Heart left ventricle (tissue), 13 donors: ENCODE measurements at regions not wholly inside any gene's neighbourhood (a gene's known extent, or its start where the extent isn't known, plus 50 kb on each side); places are given as distances from the start of the nearest gene placed in this dataset.

ENCODE experiments used
- POLR2A ChIP-seq, 2 donors: fragments of 450-650 bp; IDR thresholded peaks; one replicate each; pipeline ENCODE4 v1.6.1; 2017; ENCODE audit warnings: antibody characterized with exemption in 2 of 2, mild to moderate bottlenecking in 2 of 2, moderate library complexity in 2 of 2
- TF ChIP-seq, protein P1 (sequence below), 12 donors: fragments of 200-600 bp; sonication (generic) in 4 of 12; IDR thresholded peaks; one replicate each; pipeline versions ENCODE4 v1.5.0 to v1.8.0; 2018 to 2022; ENCODE audit warnings: antibody characterized with exemption in 12 of 12, mild to moderate bottlenecking in 5 of 12
- donor health status: ischemic (EF 13 %, LVEDD 7.1; RV severe dilation, severe dysfunction).
- donor health status: DM: no; HTN: yes; CAD: no.
- donor health status: DM: no; HTN: no; CAD: no.
- donor health status: ischemic (EF 25% LVEDD 6.9; RV normal size, moderate dysfunction).
- donor health status: ischemic (EF 25% LVEDD 5.7; RV mildly dilated, moderate dysfunction).
- donor health status: ischemic (EF 35%, LVEDD 5.7; RV mildly dilated, moderate dysfunction).
- donor health status: nonischemic (EF 11% LVEDD 7.7; RV severe dilation, severe dysfunction).
- donor health status: DM: yes; HTN: yes; CAD: no.
- donor health status: PGD.
- donor health status: ischemic (EF 29% LVEDD 5.4; RV normal size, mild dysfunction).
- donor health status: nonischemic (EF 23%, LVEDD 6.1; RV moderate dilation, normal function).

DNA sequence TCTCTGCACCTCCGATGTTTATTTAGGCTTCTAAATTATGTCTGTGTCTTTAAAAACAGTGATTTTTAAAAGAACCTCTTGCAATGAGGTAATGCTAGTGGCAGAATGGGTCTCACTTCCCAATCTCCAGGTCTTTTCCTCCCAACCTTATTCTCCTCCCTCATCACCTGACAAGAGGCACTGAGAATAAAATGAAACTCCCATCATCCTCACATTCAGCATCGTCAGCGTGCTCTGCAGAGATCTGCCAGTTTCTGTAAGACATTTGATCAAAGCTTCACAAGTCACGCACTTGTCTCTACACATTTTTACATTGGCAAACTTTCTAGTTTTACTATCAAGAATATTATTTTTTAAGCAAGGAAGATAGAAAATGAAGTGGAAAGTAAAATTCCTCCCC lies 420.5 kb downstream of the GABRB3 start:
- TF ChIP-seq, protein P1, sequence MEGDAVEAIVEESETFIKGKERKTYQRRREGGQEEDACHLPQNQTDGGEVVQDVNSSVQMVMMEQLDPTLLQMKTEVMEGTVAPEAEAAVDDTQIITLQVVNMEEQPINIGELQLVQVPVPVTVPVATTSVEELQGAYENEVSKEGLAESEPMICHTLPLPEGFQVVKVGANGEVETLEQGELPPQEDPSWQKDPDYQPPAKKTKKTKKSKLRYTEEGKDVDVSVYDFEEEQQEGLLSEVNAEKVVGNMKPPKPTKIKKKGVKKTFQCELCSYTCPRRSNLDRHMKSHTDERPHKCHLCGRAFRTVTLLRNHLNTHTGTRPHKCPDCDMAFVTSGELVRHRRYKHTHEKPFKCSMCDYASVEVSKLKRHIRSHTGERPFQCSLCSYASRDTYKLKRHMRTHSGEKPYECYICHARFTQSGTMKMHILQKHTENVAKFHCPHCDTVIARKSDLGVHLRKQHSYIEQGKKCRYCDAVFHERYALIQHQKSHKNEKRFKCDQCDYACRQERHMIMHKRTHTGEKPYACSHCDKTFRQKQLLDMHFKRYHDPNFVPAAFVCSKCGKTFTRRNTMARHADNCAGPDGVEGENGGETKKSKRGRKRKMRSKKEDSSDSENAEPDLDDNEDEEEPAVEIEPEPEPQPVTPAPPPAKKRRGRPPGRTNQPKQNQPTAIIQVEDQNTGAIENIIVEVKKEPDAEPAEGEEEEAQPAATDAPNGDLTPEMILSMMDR (IDR thresholded peaks at IDR 0.05), result no peak
- TF ChIP-seq POLR2A (IDR thresholded peaks at IDR 0.05), result no peak
